SK-N-SH (cell line): ENCODE measurements at regions not wholly inside any gene's neighbourhood (a gene's known extent, or its start where the extent isn't known, plus 50 kb on each side); places are given as distances from the start of the nearest gene placed in this dataset.

Experiments
- CTCF ChIA-PET: fragments of 300-600, 350-600 bp; formaldehyde crosslinking; extraction: SDS; loops from one replicate; lab custom pipeline; 2021; lab: Yijun Ruan, JAX
- POLR2A ChIA-PET: fragments of 350-600 bp; sonication (Branson Sonifier 250); formaldehyde crosslinking; extraction: SDS; loops from one replicate; lab custom pipeline; 2020; ENCODE audit warnings: antibody characterized with exemption, inconsistent platforms; lab: Yijun Ruan, JAX
- DNase-seq: peaks from one replicate; pipeline ENCODE4 v3.0.0; 2012
- H2AFZ ChIP-seq: fragments of 200-600 bp; sonication (generic); 2 replicates; pipeline ENCODE4 v1.8.1; 2016; ENCODE audit warnings: antibody characterized with exemption, mild to moderate bottlenecking, low read depth
- H3F3A ChIP-seq: fragments of 200-600 bp; sonication (generic); replicated peaks from 2 replicates; pipeline ENCODE3; 2016; ENCODE audit warnings: antibody characterized with exemption, mild to moderate bottlenecking; ENCODE audit not compliant: insufficient read depth
- H3K27ac ChIP-seq, 2 experiments: fragments of 200-500 bp in 1 of 2; fragments of 200-600 bp in 1 of 2; sonication (Bioruptor generic) in 1 of 2; sonication (generic), shearing (Covaris generic) in 1 of 2; 2 replicates each; pipeline versions ENCODE4 v1.5.1 to v1.6.1; 2014 to 2016; ENCODE audit warnings: low read depth in 2 of 2, inconsistent platforms in 1 of 2, low read length in 1 of 2, mild to moderate bottlenecking in 1 of 2, mixed read lengths in 1 of 2
- H3K27me3 ChIP-seq: fragments of 200-600 bp; sonication (generic), shearing (Covaris generic); 2 replicates; pipeline ENCODE4 v1.6.1; 2016; ENCODE audit warnings: mixed run types; ENCODE audit not compliant: insufficient read depth
- H3K36me3 ChIP-seq, 2 experiments: fragments of 200-500 bp in 1 of 2; fragments of 200-600 bp in 1 of 2; sonication (Bioruptor generic) in 1 of 2; sonication (generic) in 1 of 2; replicated peaks in 1 of 2; 2 replicates each; pipeline versions ENCODE3 to v1.5.1; 2014 to 2016; ENCODE audit warnings: low read length in 1 of 2, mild to moderate bottlenecking in 1 of 2; ENCODE audit not compliant: insufficient read depth in 2 of 2, control insufficient read depth in 1 of 2
- H3K4me1 ChIP-seq, 2 experiments: fragments of 200-500 bp in 1 of 2; fragments of 200-600 bp in 1 of 2; sonication (Bioruptor generic) in 1 of 2; sonication (generic), shearing (Covaris generic) in 1 of 2; 2 replicates each; pipeline versions ENCODE4 v1.5.1 to v1.6.1; 2014 to 2016; ENCODE audit warnings: low read depth in 1 of 2, low read length in 1 of 2, mixed run types in 1 of 2; ENCODE audit not compliant: insufficient read depth in 2 of 2, control insufficient read depth in 1 of 2
- H3K4me2 ChIP-seq: fragments of 200-600 bp; sonication (generic), shearing (Covaris generic); 2 replicates; pipeline ENCODE4 v1.6.1; 2017; ENCODE audit warnings: mixed run types
- H3K4me3 ChIP-seq, 2 experiments: fragments of 200-500 bp in 1 of 2; fragments of 200-600 bp in 1 of 2; sonication (Bioruptor generic) in 1 of 2; sonication (generic), shearing (Covaris generic) in 1 of 2; 2 replicates each; pipeline versions ENCODE4 v1.5.1 to v1.8.1; 2014 to 2016; ENCODE audit warnings: low read depth in 2 of 2, inconsistent platforms in 1 of 2, low read length in 1 of 2, mild to moderate bottlenecking in 1 of 2, mixed read lengths in 1 of 2, moderate library complexity in 1 of 2
- H3K79me2 ChIP-seq: fragments of 200-600 bp; sonication (generic); 2 replicates; pipeline ENCODE4 v1.8.1; 2017; ENCODE audit warnings: mild to moderate bottlenecking; ENCODE audit not compliant: insufficient read depth
- H3K9ac ChIP-seq: fragments of 200-600 bp; sonication (generic); 2 replicates; pipeline ENCODE4 v1.6.1; 2017; ENCODE audit warnings: mixed run types
- H3K9me2 ChIP-seq: fragments of 200-600 bp; sonication (generic); 2 replicates; pipeline ENCODE4 v1.6.1; 2017; ENCODE audit warnings: mixed run types
- H3K9me3 ChIP-seq: fragments of 200-600 bp; sonication (generic); 2 replicates; pipeline ENCODE4 v1.6.1; 2017; ENCODE audit warnings: mixed run types, mild to moderate bottlenecking, moderate library complexity
- H4K20me1 ChIP-seq: fragments of 200-600 bp; sonication (generic); 2 replicates; pipeline ENCODE4 v1.6.1; 2017; ENCODE audit warnings: mild to moderate bottlenecking, mixed run types; ENCODE audit not compliant: insufficient read depth
- ELF1 ChIP-seq: IDR thresholded peaks from 2 replicates; pipeline ENCODE4 v1.4.0; 2012
- FOXM1 ChIP-seq: IDR thresholded peaks from 2 replicates; pipeline ENCODE4 v1.4.0; 2012; ENCODE audit warnings: low read depth, mild to moderate bottlenecking
- GABPA ChIP-seq: IDR thresholded peaks from 2 replicates; pipeline ENCODE4 v1.4.0; 2012; ENCODE audit warnings: low read depth, mild to moderate bottlenecking
- GATA2 ChIP-seq: sonication (generic); formaldehyde crosslinking; IDR thresholded peaks from 2 replicates; pipeline ENCODE4 v1.5.0; 2020; ENCODE audit warnings: mild to moderate bottlenecking, missing genetic modification reagents
- JUND ChIP-seq: IDR thresholded peaks from 2 replicates; pipeline ENCODE4 v1.4.0; 2012
- MAX ChIP-seq: IDR thresholded peaks from 2 replicates; pipeline ENCODE4 v1.4.0; 2012; ENCODE audit warnings: low read depth
- NRF1 ChIP-seq: IDR thresholded peaks from 2 replicates; pipeline ENCODE4 v1.6.1; 2012; ENCODE audit warnings: low read depth, mild to moderate bottlenecking, low read length
- PBX3 ChIP-seq: IDR thresholded peaks from 2 replicates; pipeline ENCODE4; 2012
- POLR2AphosphoS5 ChIP-seq: IDR thresholded peaks from 2 replicates; pipeline ENCODE4 v1.6.1; 2012; ENCODE audit warnings: low read depth, low read length
- RFX5 ChIP-seq: IDR thresholded peaks from 2 replicates; pipeline ENCODE4 v1.6.1; 2012; ENCODE audit warnings: mild to moderate bottlenecking, improper control_type of control experiment, low read length
- SIN3A ChIP-seq: IDR thresholded peaks from 2 replicates; pipeline ENCODE4 v1.6.1; 2012; ENCODE audit warnings: low read depth, mild to moderate bottlenecking, low read length, moderate library complexity, borderline replicate concordance
- SMC3 ChIP-seq: IDR thresholded peaks from 2 replicates; pipeline ENCODE4 v1.6.1; 2012; ENCODE audit warnings: low read depth, low read length, improper control_type of control experiment
- TCF12 ChIP-seq: IDR thresholded peaks from 2 replicates; pipeline ENCODE4 v1.4.0; 2012
- TEAD4 ChIP-seq: IDR thresholded peaks from 2 replicates; pipeline ENCODE4 v1.4.0; 2012; ENCODE audit warnings: mild to moderate bottlenecking, borderline replicate concordance; ENCODE audit not compliant: insufficient read depth
- USF1 ChIP-seq: IDR thresholded peaks from 2 replicates; pipeline ENCODE4 v1.4.0; 2012; ENCODE audit warnings: low read depth, borderline replicate concordance
- USF2 ChIP-seq: fragments of 150-350 bp; IDR thresholded peaks from 2 replicates; pipeline ENCODE4 v1.6.1; 2017; ENCODE audit warnings: antibody characterized with exemption, low read length, low read depth, borderline replicate concordance
- YY1 ChIP-seq: IDR thresholded peaks from 2 replicates; pipeline ENCODE4 v1.4.0; 2012; ENCODE audit warnings: low read depth, mild to moderate bottlenecking
- ZBTB33 ChIP-seq: IDR thresholded peaks from 2 replicates; pipeline ENCODE4 v1.4.0; 2012; ENCODE audit warnings: low read depth, borderline replicate concordance
- WGBS: methylation state at CpG from one replicate; pipeline ENCODE4 v1.1.6; 2017; ENCODE audit warnings: low lambda C conversion rate; 5-methylcytosine and 5-hydroxymethylcytosine counted together

GRCh38 chr22:48354096-48354495 is 1473.6 kb downstream of the BRD1 start:
- POLR2A ChIA-PET, result no interaction called here
- CTCF ChIA-PET, result no interaction called here

GRCh38 chr22:48353116-48353947 is 1474.3 kb downstream of the BRD1 start:
- no peak overlapping the region for H3K4me2 ChIP-seq
- H3K36me3 ChIP-seq, result no peaks in the 10 kb centered on the region
- no peaks in the 10 kb centered on the region for H3K27me3 ChIP-seq
- H3F3A ChIP-seq, result no peaks in the 10 kb centered on the region
- no peak overlapping the region for H2AFZ ChIP-seq
- H3K27ac ChIP-seq, result no peak overlapping the region
- no peaks in the 10 kb centered on the region for H4K20me1 ChIP-seq
- 1% methylated on average over 11 of the region's 14 CpGs for WGBS
- H3K9ac ChIP-seq, result no peak overlapping the region
- H3K9me2 ChIP-seq, result no peaks in the 10 kb centered on the region
- POLR2A ChIA-PET, result interaction anchor here (0.6 kb wide), 1 partner anchor 882 kb away, joined by 3 read pairs; no protein-coding TSS in a partner anchor
- CTCF ChIA-PET, result no interaction called here
- no peak overlapping the region for H3K4me3 ChIP-seq
- DNase-seq, result no peak
- no peaks in the 10 kb centered on the region for H3K4me1 ChIP-seq
- H3K79me2 ChIP-seq, result no peaks in the 10 kb centered on the region
- H3K9me3 ChIP-seq, result no peaks in the 10 kb centered on the region
- TF ChIP-seq TCF12 (no peak), YY1 (no peak), USF1 (no peak), PBX3 (no peak), USF2 (no peak), TEAD4 (no peak), ZBTB33 (no peak), MAX (no peak), FOXM1 (no peak), NRF1 (no peak)

More at GRCh38 chr22:48354096-48354495, 1473.6 kb downstream of the BRD1 start:
- H3F3A ChIP-seq, result no peaks in the 10 kb centered on the region
- H3K9ac ChIP-seq, result no peak overlapping the region
- no peak overlapping the region for H3K4me2 ChIP-seq
- H3K4me3 ChIP-seq, result no peak overlapping the region
- H3K36me3 ChIP-seq, result no peaks in the 10 kb centered on the region
- H4K20me1 ChIP-seq, result no peaks in the 10 kb centered on the region
- no peaks in the 10 kb centered on the region for H3K4me1 ChIP-seq
- H3K27ac ChIP-seq, result no peak overlapping the region
- no peak overlapping the region for H2AFZ ChIP-seq
- no peaks in the 10 kb centered on the region for H3K79me2 ChIP-seq
- no peaks in the 10 kb centered on the region for H3K9me2 ChIP-seq
- WGBS, result 2% methylated on average over 5 of the region's 5 CpGs
- H3K9me3 ChIP-seq, result no peaks in the 10 kb centered on the region
- DNase-seq, result no peak
- H3K27me3 ChIP-seq, result no peaks in the 10 kb centered on the region
- TF ChIP-seq ZBTB33 (no peak), SIN3A (no peak), ELF1 (no peak), GATA2 (CRISPR knock-in tag) (no peak), FOXM1 (no peak), JUND (no peak), USF1 (no peak), SMC3 (no peak), RFX5 (no peak), POLR2AphosphoS5 (no peak), GABPA (no peak)
